Lower leg skin (tissue), 4 donors: ENCODE measurements at regions not wholly inside any gene's neighbourhood (a gene's known extent, or its start where the extent isn't known, plus 50 kb on each side); places are given as distances from the start of the nearest gene placed in this dataset.
"Not testable (repeated sequence)": the region's sequence is repeated elsewhere in the genome, so short reads cannot be mapped to it uniquely, and the experiment has no call there.

Experiments used
- DNase-seq, 2 donors: peaks; one replicate each; pipeline ENCODE4 v3.0.0-alpha.2; 2019; ENCODE audit warnings: low spot score in 2 of 2
- H3K4me3 ChIP-seq: fragments of 200-600 bp; sonication (generic); 2 replicates; pipeline ENCODE4 v1.5.1; 2017; ENCODE audit warnings: mild to moderate bottlenecking, low read depth; ENCODE audit not compliant: poor library complexity, severe bottlenecking
- POLR2A ChIP-seq, 2 donors: fragments of 450-650 bp; IDR thresholded peaks; one replicate each; pipeline ENCODE4 v1.6.1; 2016 to 2017; ENCODE audit warnings: antibody characterized with exemption in 2 of 2, mild to moderate bottlenecking in 1 of 2, moderate library complexity in 1 of 2
- WGBS, 2 donors: methylation state at CpG; one replicate each; pipeline ENCODE4 v1.1.5; 2018; 5-methylcytosine and 5-hydroxymethylcytosine counted together
- intact Hi-C: fragments of 100-400 bp; cut with DNase I; formaldehyde crosslinking; loops from one replicate; pipeline ENCODE4 v1.15.0; 2023; ENCODE audit warnings: low total_unique reads
- TF ChIP-seq, protein P1 (sequence below), 3 donors: fragments of 450-650 bp; IDR thresholded peaks; one replicate each; pipeline ENCODE4 v1.5.1; 2016; ENCODE audit warnings: antibody characterized with exemption in 3 of 3, mild to moderate bottlenecking in 3 of 3, moderate library complexity in 2 of 3

DNA sequence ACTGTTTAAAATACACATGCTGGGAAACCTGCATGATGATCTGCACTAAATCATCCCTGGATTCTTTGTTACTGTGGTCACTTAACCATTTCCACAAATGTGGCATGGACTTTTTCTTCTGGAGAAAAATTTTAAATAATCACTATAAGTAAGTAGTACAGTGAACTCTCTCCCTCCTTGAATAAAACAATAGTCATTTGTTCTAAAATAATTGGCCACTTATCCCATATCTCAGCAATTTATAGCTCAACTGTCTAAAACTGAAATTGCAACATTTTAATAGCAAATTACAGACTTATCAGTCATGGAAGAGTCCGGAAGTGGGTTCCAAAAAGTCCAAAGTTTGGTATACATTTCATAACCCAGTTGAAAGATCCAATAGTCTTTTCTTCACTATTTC lies 90.9 kb downstream of the MTERF1 start:
- DNase-seq: no peak
- no peak overlapping the region for H3K4me3 ChIP-seq
- TF ChIP-seq, protein P1, sequence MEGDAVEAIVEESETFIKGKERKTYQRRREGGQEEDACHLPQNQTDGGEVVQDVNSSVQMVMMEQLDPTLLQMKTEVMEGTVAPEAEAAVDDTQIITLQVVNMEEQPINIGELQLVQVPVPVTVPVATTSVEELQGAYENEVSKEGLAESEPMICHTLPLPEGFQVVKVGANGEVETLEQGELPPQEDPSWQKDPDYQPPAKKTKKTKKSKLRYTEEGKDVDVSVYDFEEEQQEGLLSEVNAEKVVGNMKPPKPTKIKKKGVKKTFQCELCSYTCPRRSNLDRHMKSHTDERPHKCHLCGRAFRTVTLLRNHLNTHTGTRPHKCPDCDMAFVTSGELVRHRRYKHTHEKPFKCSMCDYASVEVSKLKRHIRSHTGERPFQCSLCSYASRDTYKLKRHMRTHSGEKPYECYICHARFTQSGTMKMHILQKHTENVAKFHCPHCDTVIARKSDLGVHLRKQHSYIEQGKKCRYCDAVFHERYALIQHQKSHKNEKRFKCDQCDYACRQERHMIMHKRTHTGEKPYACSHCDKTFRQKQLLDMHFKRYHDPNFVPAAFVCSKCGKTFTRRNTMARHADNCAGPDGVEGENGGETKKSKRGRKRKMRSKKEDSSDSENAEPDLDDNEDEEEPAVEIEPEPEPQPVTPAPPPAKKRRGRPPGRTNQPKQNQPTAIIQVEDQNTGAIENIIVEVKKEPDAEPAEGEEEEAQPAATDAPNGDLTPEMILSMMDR (IDR thresholded peaks at IDR 0.05): no peak
- TF ChIP-seq POLR2A (IDR thresholded peaks at IDR 0.05): no peak
- intact Hi-C loops: loop anchor here (10.0 kb wide), 1 partner anchor 705 kb away; no protein-coding TSS in a partner anchor
- 86 to 88% methylated on average over 1 of the region's 1 CpG for WGBS, 2 donors

DNA sequence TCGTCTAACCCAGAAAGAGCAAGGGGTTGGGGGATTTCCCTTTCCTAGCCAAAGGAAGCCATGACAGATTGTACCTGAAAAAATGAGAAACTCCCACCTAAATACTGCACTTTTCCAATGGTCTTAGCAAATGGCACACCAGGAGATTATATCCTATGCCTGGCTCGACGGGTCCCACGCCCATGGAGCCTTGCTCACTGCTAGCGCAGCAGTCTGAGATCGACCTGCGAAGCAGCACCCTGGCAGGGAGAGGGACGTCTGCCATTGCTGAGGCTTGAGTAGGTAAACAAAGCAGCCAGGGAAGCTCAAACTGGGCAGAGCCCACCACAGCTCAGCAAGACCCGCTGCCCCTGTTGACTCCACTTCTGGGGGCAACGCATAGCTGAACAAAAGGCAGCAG lies 89.9 kb downstream of the MTERF1 start:
- DNase-seq, intact Hi-C loops, H3K4me3 ChIP-seq: not testable (repeated sequence)
- 94 to 97% methylated on average over 10 of the region's 10 CpGs for WGBS, 2 donors

DNA sequence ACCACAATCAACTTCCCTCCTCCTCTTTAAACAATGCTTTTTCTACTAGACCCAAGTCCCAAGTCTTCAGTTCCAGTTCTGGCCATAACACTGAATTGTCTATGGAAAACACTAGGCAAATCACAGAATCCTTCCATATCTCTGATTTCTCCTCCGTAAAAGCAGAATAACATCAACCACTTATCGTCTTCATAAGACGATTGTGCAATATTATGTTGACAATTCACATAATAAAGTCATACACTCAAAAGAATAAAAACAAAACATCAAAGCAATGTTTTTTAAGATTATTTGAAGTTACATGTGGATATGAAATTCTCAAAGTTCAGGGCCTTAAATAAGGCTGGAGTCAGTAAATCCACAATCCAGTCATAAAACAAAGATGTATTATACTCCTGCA lies 84.4 kb downstream of the MTERF1 start:
- no peak overlapping the region for H3K4me3 ChIP-seq
- intact Hi-C loops: no loop called here
- WGBS, 2 donors: 69 to 75% methylated on average over 3 of the region's 3 CpGs
- no peak for TF ChIP-seq POLR2A (IDR thresholded peaks at IDR 0.05)
- TF ChIP-seq, protein P1 (IDR thresholded peaks at IDR 0.05): no peak
- no peak for DNase-seq

DNA sequence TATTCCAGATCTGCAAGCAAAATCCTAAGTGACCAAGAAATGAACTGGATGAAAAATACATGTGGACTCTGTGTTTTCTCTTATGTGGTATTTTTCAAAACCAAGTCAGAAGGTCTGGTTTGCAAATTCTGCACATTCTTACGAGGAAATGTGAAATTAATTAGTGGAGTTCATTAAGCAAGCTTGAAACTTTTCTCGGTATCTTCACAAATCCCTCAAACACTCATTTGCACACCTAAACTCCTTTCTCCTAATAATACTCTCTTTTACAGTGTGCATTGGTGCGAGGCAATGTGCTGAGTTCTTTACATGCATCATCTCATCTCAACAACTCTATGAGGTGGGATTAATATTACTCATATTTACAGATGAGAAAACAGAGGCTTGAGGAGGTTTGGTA lies 82.1 kb downstream of the MTERF1 start:
- DNase-seq: no peak
- WGBS, 2 donors: 76 to 77% methylated on average over 3 of the region's 3 CpGs
- intact Hi-C loops: no loop called here
- no peak overlapping the region for H3K4me3 ChIP-seq
- no peak for TF ChIP-seq POLR2A (IDR thresholded peaks at IDR 0.05)
- TF ChIP-seq, protein P1 (IDR thresholded peaks at IDR 0.05): no peak

DNA sequence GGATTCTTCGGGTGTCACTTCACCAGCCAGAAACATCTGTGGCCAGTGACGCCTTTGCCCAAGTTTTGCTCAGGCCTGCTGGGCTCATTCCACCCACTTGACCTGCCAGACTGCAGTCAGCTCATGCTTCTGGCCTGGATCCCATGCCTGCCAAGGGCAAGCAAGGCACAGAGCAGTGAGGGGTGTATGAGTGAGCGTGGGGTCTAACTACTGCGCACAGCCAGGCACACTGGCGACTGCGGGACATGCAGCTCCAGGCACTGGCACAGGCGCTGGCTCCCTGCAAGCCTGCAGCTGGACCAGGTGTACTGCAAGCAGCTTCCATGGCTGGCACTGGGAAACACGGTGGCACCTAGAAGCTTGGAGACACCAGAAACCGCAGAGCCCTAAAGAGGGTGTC lies 80.1 kb downstream of the MTERF1 start:
- DNase-seq: no peak
- no peak for TF ChIP-seq POLR2A (IDR thresholded peaks at IDR 0.05)
- TF ChIP-seq, protein P1 (IDR thresholded peaks at IDR 0.05): no peak
- 92 to 93% methylated on average over 9 of the region's 9 CpGs for WGBS, 2 donors
- intact Hi-C loops: no loop called here
- no peak overlapping the region for H3K4me3 ChIP-seq

DNA sequence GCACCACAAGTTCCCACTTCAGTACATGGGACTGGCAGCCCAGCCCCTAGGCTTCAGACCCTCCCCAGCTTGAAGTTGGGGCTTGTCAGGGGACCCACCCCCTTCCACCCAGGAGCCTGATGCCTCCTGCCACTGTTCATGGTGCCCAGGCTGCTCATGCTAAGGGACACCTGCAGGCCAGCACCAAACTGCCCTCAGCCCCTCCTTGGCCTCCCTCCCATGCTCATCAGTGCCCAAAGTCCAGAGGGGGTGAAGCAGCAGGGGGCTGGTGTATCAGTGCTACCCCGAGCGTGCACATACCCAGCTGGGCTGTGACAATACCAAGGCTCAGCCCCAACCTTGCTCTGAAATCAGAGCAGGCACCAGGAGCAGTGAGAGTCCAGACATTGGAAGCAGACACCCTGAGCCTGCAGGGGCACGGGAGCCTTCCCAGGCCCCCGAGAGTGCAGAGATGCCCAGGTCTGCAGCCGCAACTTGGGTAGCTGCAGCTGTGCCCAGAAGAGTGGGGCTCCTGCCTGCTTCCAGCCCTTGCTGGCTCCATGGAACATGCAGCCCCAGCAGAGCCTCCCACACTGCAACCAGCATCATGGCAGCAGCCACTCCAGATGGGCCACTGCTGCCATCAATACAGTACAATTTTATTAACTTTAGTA lies 79.0 kb downstream of the MTERF1 start:
- no peak for TF ChIP-seq POLR2A (IDR thresholded peaks at IDR 0.05)
- TF ChIP-seq, protein P1 (IDR thresholded peaks at IDR 0.05): no peak
- intact Hi-C loops: no loop called here
- DNase-seq: no peak
- H3K4me3 ChIP-seq: no peak overlapping the region
- WGBS, 2 donors: 95 to 100% methylated on average over 5 of the region's 5 CpGs
